ENCODE measurements at regions not wholly inside any gene's neighbourhood (a gene's known extent, or its start where the extent isn't known, plus 50 kb on each side); places are given as distances from the start of the nearest gene placed in this dataset.

GRCh38 chr17:51347851-51348584, 87.7 kb downstream of the UTP18 start:
- H3K9me3 ChIP-seq (ENCODE audit: control insufficient read depth, low read length) = no peaks in the 10 kb centered on the region
- no peaks in the 10 kb centered on the region for H3K36me3 ChIP-seq (ENCODE audit: control insufficient read depth, insufficient read depth, low read length)
- H3K27ac ChIP-seq = no peak overlapping the region
- no peak overlapping the region for H2AFZ ChIP-seq
- H3K79me2 ChIP-seq = no peaks in the 10 kb centered on the region
- H3K9ac ChIP-seq = no peak overlapping the region
- no peak overlapping the region for H3K4me3 ChIP-seq (ENCODE audit: low read depth, low read length)
- H3K4me1 ChIP-seq = no peaks in the 10 kb centered on the region
- no peak for TF ChIP-seq CTCF (IDR thresholded peaks at IDR 0.05)
- no peak overlapping the region for H3K4me2 ChIP-seq (ENCODE audit: low read length)
- H3K27me3 ChIP-seq (ENCODE audit: control insufficient read depth, insufficient read depth, low read length) = no peaks in the 10 kb centered on the region

- Histone ChIP-seq H3K9ac (no peak overlapping the region), H3K4me2 (ENCODE audit: low read length) (no peak overlapping the region), H3K4me1 (no peaks in the 10 kb centered on the region), H3K27ac (no peak overlapping the region), H3K4me3 (ENCODE audit: low read depth, low read length) (no peak overlapping the region), H3K9me3 (ENCODE audit: control insufficient read depth, low read length) (no peaks in the 10 kb centered on the region), H2AFZ (no peak overlapping the region), H3K27me3 (ENCODE audit: control insufficient read depth, insufficient read depth, low read length) (no peaks in the 10 kb centered on the region), H3K79me2 (no peaks in the 10 kb centered on the region), H3K36me3 (ENCODE audit: control insufficient read depth, insufficient read depth, low read length) (no peaks in the 10 kb centered on the region)
- TF ChIP-seq CTCF (IDR thresholded peaks at IDR 0.05) = no peak
Observed at GRCh38 chr17:51351080-51351479, 90.7 kb downstream of the UTP18 start.

GRCh38 chr17:51351890-51352289, 91.5 kb downstream of the UTP18 start:
- Histone ChIP-seq H3K27ac (no peak overlapping the region), H3K4me3 (ENCODE audit: low read depth, low read length) (no peak overlapping the region), H3K9ac (no peak overlapping the region), H3K36me3 (ENCODE audit: control insufficient read depth, insufficient read depth, low read length) (no peaks in the 10 kb centered on the region), H3K79me2 (no peaks in the 10 kb centered on the region), H2AFZ (no peak overlapping the region), H3K4me1 (no peaks in the 10 kb centered on the region), H3K27me3 (ENCODE audit: control insufficient read depth, insufficient read depth, low read length) (no peaks in the 10 kb centered on the region), H3K9me3 (ENCODE audit: control insufficient read depth, low read length) (no peaks in the 10 kb centered on the region), H3K4me2 (ENCODE audit: low read length) (no peak overlapping the region)
- TF ChIP-seq CTCF (IDR thresholded peaks at IDR 0.05) = no peak

DNA sequence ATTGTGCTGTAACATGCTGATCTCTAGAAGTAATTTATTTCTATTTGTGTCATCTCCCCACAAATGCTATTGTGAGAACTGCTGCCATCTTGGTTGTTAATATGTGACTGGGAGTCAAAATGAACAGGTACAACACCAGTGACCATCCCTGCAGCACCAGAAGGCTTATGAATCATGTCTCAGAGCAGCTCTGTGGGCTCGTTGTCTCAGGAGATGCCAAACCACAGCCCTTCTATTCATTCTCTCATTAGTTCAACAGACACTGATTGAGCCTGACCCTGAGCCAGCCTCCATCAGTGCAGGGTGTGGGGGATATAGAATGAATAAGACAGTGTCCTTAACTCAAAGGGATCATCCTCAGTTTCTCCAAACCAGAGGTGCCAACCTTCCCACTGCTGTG, 92.5 kb downstream of the UTP18 start:
- H3K27ac ChIP-seq = no peak overlapping the region
- TF ChIP-seq CTCF (IDR thresholded peaks at IDR 0.05) = no peak
- no peak overlapping the region for H3K4me2 ChIP-seq (ENCODE audit: low read length)
- H3K36me3 ChIP-seq (ENCODE audit: control insufficient read depth, insufficient read depth, low read length) = no peaks in the 10 kb centered on the region
- no peaks in the 10 kb centered on the region for H3K79me2 ChIP-seq
- H3K4me3 ChIP-seq (ENCODE audit: low read depth, low read length) = no peak overlapping the region
- no peaks in the 10 kb centered on the region for H3K27me3 ChIP-seq (ENCODE audit: control insufficient read depth, insufficient read depth, low read length)
- no peak overlapping the region for H3K9ac ChIP-seq
- H3K4me1 ChIP-seq = no peaks in the 10 kb centered on the region
- H2AFZ ChIP-seq = no peak overlapping the region
- no peaks in the 10 kb centered on the region for H3K9me3 ChIP-seq (ENCODE audit: control insufficient read depth, low read length)

DNA sequence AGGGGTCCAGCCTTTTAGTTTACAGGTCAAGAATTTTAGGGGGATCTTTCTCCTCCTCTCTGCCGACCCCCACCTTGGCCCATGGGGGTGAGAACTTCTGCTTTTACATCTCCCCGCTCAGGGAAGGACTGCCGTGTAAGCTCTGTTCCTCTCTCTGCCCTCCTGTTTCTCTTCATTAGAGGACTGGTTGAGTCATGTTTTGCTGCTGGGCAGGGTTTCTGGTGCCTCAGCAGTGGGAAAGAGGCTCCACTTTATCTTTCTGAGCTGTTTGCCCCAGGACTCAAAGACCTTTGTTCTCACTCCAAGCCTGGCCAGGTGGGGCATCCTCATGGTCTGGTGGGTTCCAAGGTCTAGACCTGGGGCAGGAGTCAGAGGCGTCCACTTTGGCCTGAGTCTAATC, 93.0 kb downstream of the UTP18 start:
- Histone ChIP-seq H2AFZ (no peak overlapping the region), H3K27me3 (ENCODE audit: control insufficient read depth, insufficient read depth, low read length) (no peaks in the 10 kb centered on the region), H3K79me2 (no peaks in the 10 kb centered on the region), H3K36me3 (ENCODE audit: control insufficient read depth, insufficient read depth, low read length) (no peaks in the 10 kb centered on the region), H3K4me3 (ENCODE audit: low read depth, low read length) (no peak overlapping the region), H3K9me3 (ENCODE audit: control insufficient read depth, low read length) (no peaks in the 10 kb centered on the region), H3K27ac (no peak overlapping the region), H3K4me1 (no peaks in the 10 kb centered on the region), H3K4me2 (ENCODE audit: low read length) (no peak overlapping the region), H3K9ac (no peak overlapping the region)
- no peak for TF ChIP-seq CTCF (IDR thresholded peaks at IDR 0.05)

Data from parathyroid adenoma (tissue), 2 donors.